Prostate gland (tissue), 2 donors: ENCODE measurements at regions not wholly inside any gene's neighbourhood (a gene's known extent, or its start where the extent isn't known, plus 50 kb on each side); places are given as distances from the start of the nearest gene placed in this dataset.

Source experiments
- POLR2A ChIP-seq: fragments of 450-650 bp; IDR thresholded peaks from one replicate; pipeline ENCODE4 v1.6.1; 2016; ENCODE audit warnings: antibody characterized with exemption, mild to moderate bottlenecking
- TF ChIP-seq, protein P1 (sequence below), 4 experiments: fragments of 200-600 bp in 2 of 4; fragments of 450-650 bp in 2 of 4; sonication (generic) in 2 of 4; IDR thresholded peaks; 1 replicate in 3 of 4; 2 replicates in 1 of 4; pipeline ENCODE4 v1.5.1; 2016 to 2019; ENCODE audit warnings: antibody characterized with exemption in 4 of 4, mild to moderate bottlenecking in 2 of 4, moderate library complexity in 2 of 4

DNA sequence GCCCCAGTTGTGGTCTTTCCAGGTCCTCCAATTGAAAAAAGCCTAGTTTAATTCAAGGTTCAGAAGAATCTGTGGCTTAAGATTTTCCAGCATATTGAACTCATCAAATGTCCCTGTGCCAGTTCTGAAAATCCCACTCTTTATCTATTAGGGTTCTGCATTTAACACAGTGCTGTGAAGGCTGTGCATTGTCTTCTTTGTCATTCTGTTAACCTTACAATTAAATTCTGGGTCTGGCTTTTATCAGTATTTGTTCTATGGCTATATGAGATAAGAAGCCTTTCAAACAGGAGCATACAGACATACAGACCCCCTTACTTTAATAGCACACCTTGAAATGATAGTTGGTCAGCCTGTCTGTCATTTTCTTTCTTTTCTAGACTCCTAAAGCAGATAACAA lies 362.1 kb upstream of the DACH1 start:
- no peak for TF ChIP-seq POLR2A
- TF ChIP-seq, protein P1, sequence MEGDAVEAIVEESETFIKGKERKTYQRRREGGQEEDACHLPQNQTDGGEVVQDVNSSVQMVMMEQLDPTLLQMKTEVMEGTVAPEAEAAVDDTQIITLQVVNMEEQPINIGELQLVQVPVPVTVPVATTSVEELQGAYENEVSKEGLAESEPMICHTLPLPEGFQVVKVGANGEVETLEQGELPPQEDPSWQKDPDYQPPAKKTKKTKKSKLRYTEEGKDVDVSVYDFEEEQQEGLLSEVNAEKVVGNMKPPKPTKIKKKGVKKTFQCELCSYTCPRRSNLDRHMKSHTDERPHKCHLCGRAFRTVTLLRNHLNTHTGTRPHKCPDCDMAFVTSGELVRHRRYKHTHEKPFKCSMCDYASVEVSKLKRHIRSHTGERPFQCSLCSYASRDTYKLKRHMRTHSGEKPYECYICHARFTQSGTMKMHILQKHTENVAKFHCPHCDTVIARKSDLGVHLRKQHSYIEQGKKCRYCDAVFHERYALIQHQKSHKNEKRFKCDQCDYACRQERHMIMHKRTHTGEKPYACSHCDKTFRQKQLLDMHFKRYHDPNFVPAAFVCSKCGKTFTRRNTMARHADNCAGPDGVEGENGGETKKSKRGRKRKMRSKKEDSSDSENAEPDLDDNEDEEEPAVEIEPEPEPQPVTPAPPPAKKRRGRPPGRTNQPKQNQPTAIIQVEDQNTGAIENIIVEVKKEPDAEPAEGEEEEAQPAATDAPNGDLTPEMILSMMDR (IDR thresholded peaks at IDR 0.05), result no peak
